Endothelial cell of umbilical vein (primary cell): ENCODE measurements at regions not wholly inside any gene's neighbourhood (a gene's known extent, or its start where the extent isn't known, plus 50 kb on each side); places are given as distances from the start of the nearest gene placed in this dataset.

ENCODE experiments used
- EZH2 ChIP-seq: IDR thresholded peaks from 2 replicates; pipeline ENCODE4 v1.6.1; 2012; ENCODE audit warnings: borderline replicate concordance, low read depth, mild to moderate bottlenecking, moderate library complexity, low read length, inconsistent platforms; ENCODE audit not compliant: severe bottlenecking
- POLR2AphosphoS5 ChIP-seq: IDR thresholded peaks from 2 replicates; pipeline ENCODE4 v1.6.1; 2012; ENCODE audit warnings: low read depth, mild to moderate bottlenecking, control low read depth, low read length, moderate library complexity; ENCODE audit not compliant: insufficient read depth
- TF ChIP-seq, protein P1 (sequence below), 2 donors: IDR thresholded peaks; 1 replicate in 1 of 2; 2 replicates in 1 of 2; pipeline ENCODE4 v1.5.1; 2011; ENCODE audit warnings: low read length in 2 of 2, mild to moderate bottlenecking in 2 of 2, moderate library complexity in 2 of 2, control low read depth in 1 of 2, inconsistent platforms in 1 of 2, low read depth in 1 of 2; ENCODE audit not compliant: insufficient read depth in 1 of 2; ENCODE audit errors: extremely low read depth in 1 of 2

DNA sequence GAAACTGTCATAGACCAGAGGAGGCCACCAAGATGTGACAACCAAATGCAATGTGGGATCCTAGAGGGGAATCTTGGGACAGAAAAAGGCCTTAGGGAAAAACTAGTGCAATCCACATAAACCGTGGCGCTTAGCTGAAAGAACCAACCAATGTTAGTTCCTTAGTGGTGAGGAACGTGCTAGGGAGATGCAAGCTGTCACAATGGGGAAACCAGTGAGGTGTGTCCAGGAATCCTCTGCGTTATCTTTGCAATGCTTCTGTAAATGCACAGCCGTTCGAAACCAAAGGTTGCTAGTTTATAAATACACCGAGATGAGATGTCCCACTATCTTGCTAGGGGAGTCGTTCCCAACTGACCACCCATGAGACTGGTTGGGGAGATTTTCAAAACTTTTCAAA lies 157.0 kb upstream of the ID2 start:
- no peak for TF ChIP-seq POLR2AphosphoS5
- TF ChIP-seq, protein P1, sequence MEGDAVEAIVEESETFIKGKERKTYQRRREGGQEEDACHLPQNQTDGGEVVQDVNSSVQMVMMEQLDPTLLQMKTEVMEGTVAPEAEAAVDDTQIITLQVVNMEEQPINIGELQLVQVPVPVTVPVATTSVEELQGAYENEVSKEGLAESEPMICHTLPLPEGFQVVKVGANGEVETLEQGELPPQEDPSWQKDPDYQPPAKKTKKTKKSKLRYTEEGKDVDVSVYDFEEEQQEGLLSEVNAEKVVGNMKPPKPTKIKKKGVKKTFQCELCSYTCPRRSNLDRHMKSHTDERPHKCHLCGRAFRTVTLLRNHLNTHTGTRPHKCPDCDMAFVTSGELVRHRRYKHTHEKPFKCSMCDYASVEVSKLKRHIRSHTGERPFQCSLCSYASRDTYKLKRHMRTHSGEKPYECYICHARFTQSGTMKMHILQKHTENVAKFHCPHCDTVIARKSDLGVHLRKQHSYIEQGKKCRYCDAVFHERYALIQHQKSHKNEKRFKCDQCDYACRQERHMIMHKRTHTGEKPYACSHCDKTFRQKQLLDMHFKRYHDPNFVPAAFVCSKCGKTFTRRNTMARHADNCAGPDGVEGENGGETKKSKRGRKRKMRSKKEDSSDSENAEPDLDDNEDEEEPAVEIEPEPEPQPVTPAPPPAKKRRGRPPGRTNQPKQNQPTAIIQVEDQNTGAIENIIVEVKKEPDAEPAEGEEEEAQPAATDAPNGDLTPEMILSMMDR (IDR thresholded peaks at IDR 0.05; ENCODE audit: extremely low read depth in 1 of 2, insufficient read depth in 1 of 2, low read depth in 1 of 2, low read length in 2 of 2): no peak
- no peak for TF ChIP-seq EZH2
